ENCODE measurements at regions not wholly inside any gene's neighbourhood (a gene's known extent, or its start where the extent isn't known, plus 50 kb on each side); places are given as distances from the start of the nearest gene placed in this dataset.
A peak's percentile ranks its signal among the peaks of the same experiment; 100 is the strongest.

DNA sequence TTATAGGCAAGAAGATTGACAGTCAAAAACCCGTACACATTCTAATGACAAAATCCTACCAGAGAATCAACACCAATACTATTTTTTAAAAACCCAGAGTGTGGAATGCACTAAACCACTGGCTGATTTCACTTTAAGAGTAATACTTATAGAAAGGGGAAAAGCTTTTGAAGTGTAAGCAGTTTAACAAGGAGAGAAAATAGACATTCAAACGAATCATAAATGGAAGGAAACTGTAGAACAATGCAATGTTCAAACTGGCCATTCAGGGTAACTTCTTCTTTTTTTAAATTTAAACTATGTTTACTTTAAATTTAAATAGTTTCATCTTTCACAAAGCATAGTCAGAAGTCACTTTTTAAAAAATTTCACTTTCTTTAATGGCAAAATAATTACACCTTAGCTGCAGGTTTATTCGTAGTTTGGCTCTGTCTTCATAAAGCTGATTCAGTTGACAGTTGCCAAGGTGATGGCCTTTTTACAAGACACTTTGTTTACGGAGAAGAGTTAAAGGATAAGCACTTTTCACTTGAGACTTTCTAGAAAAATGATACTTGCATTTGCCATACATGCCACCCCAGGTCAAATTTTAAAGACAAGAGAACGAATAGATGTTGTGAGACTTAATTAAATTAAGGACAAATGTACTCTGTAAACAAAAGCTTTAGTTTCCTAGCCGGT, 82.4 kb upstream of the KLF3 start:
- DNase-seq, result no peak
- no peaks in the 10 kb centered on the region for H3K36me3 ChIP-seq
- H3K27me3 ChIP-seq (ENCODE audit: insufficient read depth, low read depth, severe bottlenecking), result no peaks in the 10 kb centered on the region
- H3K9me3 ChIP-seq (ENCODE audit: severe bottlenecking), result peaks cover 14% of the 10 kb centered on the region
- TF ChIP-seq, protein P1, sequence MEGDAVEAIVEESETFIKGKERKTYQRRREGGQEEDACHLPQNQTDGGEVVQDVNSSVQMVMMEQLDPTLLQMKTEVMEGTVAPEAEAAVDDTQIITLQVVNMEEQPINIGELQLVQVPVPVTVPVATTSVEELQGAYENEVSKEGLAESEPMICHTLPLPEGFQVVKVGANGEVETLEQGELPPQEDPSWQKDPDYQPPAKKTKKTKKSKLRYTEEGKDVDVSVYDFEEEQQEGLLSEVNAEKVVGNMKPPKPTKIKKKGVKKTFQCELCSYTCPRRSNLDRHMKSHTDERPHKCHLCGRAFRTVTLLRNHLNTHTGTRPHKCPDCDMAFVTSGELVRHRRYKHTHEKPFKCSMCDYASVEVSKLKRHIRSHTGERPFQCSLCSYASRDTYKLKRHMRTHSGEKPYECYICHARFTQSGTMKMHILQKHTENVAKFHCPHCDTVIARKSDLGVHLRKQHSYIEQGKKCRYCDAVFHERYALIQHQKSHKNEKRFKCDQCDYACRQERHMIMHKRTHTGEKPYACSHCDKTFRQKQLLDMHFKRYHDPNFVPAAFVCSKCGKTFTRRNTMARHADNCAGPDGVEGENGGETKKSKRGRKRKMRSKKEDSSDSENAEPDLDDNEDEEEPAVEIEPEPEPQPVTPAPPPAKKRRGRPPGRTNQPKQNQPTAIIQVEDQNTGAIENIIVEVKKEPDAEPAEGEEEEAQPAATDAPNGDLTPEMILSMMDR (IDR thresholded peaks at IDR 0.05; ENCODE audit: low read depth, low read length), result no peak
- no peak overlapping the region for H3K27ac ChIP-seq
- H3K4me3 ChIP-seq (ENCODE audit: low read depth, low read length), result no peak overlapping the region

DNA sequence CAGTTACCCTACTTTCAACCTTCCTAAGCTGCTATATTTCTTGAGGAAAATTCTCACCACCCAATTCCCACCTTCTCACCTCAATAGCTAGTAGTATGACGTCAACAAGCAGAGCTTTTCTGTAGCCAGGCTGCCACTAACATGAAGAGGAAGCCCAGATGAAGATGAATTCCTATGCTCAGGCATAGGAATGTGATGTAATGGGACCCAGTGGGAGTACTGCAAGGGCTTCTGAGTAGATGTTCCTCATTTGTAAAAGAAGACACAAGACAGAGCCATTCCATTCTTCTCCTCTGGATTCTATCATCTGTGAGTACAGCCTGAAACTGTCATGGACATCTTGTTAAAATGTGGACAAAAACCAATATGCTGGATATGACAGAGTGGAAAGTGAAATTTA, 81.6 kb upstream of the KLF3 start:
- TF ChIP-seq, protein P1 (IDR thresholded peaks at IDR 0.05; ENCODE audit: low read depth, low read length), result no peak
- Histone ChIP-seq H3K9me3 (ENCODE audit: severe bottlenecking) (peaks cover 14% of the 10 kb centered on the region), H3K27ac (peak overlapping the region; percentile 43), H3K27me3 (ENCODE audit: insufficient read depth, low read depth, severe bottlenecking) (no peaks in the 10 kb centered on the region), H3K36me3 (no peaks in the 10 kb centered on the region), H3K4me3 (ENCODE audit: low read depth, low read length) (no peak overlapping the region)
- no peak for DNase-seq

DNA sequence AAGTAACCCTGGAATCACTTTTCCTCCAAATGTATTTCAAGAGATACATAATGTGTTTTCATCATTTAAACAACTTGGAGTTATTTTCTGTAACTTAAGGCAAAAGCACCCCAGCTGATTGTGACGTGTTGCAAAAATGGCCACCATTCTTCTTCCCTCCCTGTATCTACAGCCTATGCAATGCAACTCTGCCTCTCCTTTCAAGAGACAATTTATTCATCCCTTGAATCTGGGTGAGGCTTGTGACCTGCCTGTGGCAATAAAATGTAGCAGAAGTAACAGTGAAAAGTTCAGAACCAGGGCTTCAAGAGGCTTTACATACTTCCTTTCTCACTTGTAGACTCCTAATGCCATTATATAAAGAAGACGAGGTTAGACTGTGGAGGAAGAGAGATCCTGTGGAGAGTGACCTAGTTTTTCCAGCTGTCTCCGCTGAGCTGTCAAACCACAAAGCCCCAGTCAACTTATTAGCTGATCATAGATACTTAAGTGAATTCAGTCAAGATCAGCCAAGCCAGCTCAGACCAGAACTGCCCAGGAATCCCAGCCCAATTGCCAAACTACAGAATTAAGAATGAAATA, 81.0 kb upstream of the KLF3 start:
- peak; percentile 78 for DNase-seq
- Histone ChIP-seq H3K4me3 (ENCODE audit: low read depth, low read length) (no peak overlapping the region), H3K36me3 (no peaks in the 10 kb centered on the region), H3K27me3 (ENCODE audit: insufficient read depth, low read depth, severe bottlenecking) (no peaks in the 10 kb centered on the region), H3K9me3 (ENCODE audit: severe bottlenecking) (peaks cover 14% of the 10 kb centered on the region), H3K27ac (peak overlapping the region; percentile 43)
- TF ChIP-seq, protein P1 (IDR thresholded peaks at IDR 0.05; ENCODE audit: low read depth, low read length), result no peak

DNA sequence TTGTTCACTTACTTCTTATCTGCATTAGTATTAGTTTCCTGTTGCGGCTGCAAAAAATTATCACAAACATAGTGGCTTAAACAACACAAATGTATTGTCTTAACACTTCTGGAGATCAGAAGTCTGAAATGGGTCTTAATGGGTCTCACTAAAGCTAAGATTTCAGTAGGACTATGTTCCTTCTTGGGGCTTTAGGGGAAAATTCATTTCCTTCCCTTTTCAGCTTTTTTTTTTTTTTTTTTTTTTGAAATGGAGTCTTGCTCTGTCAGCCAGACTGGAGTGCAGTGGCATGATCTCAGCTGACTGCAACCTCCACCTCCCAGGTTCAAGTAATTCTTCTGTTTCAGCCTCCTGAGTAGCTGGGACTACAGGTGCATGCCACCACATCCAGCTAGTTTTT, 78.1 kb upstream of the KLF3 start:
- TF ChIP-seq, protein P1 (IDR thresholded peaks at IDR 0.05; ENCODE audit: low read depth, low read length), result no peak
- Histone ChIP-seq H3K36me3 (no peaks in the 10 kb centered on the region), H3K27me3 (ENCODE audit: insufficient read depth, low read depth, severe bottlenecking) (no peaks in the 10 kb centered on the region), H3K9me3 (ENCODE audit: severe bottlenecking) (peaks cover 3% of the 10 kb centered on the region), H3K27ac (no peak overlapping the region), H3K4me3 (ENCODE audit: low read depth, low read length) (no peak overlapping the region)
- no peak for DNase-seq

DNA sequence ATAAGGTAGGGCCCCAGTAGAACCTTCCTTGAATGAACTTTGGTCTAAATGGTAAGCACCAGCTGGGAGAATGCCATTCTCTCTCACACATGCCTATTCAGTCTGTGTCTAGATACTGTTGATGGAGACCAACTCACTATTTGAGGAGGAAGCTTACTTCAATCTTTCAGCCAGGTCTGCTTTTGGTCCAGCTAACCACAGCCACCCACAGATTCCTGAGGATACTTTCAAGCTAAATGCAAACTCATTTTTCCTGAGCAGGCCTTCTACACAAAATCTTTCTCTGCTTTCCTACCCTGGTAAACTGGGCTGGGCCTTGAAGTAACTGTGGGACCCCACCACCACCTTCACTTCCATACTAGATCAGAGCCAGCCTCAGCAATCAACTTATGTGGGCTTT, 76.9 kb upstream of the KLF3 start:
- TF ChIP-seq, protein P1 (IDR thresholded peaks at IDR 0.05; ENCODE audit: low read depth, low read length), result no peak
- peaks cover 3% of the 10 kb centered on the region for H3K9me3 ChIP-seq (ENCODE audit: severe bottlenecking)
- no peak overlapping the region for H3K4me3 ChIP-seq (ENCODE audit: low read depth, low read length)
- H3K27ac ChIP-seq, result no peak overlapping the region
- H3K27me3 ChIP-seq (ENCODE audit: insufficient read depth, low read depth, severe bottlenecking), result no peaks in the 10 kb centered on the region
- H3K36me3 ChIP-seq, result no peaks in the 10 kb centered on the region
- no peak for DNase-seq

DNA sequence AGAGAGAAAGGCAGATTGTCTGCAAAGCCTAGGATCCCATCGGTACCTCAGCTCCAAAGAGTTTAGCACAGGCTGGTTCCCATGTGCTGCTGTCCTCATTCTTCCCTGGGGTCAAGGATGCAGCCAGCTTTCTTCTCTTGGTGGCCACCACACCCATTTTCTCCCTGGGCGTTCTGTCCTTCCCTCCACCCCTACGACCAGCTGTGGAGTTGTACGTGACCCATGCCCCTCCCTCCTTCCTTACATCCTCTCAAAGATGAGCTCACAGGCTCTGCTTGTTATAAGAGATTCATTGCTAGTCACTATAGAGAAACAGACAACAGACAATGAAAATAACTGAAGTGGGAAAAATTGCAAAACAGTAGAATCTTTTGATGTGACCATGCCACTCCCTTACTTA, 74.0 kb upstream of the KLF3 start:
- H3K36me3 ChIP-seq, result no peaks in the 10 kb centered on the region
- TF ChIP-seq, protein P1 (IDR thresholded peaks at IDR 0.05; ENCODE audit: low read depth, low read length), result no peak
- H3K27me3 ChIP-seq (ENCODE audit: insufficient read depth, low read depth, severe bottlenecking), result no peaks in the 10 kb centered on the region
- no peak for DNase-seq
- no peak overlapping the region for H3K4me3 ChIP-seq (ENCODE audit: low read depth, low read length)
- no peaks in the 10 kb centered on the region for H3K9me3 ChIP-seq (ENCODE audit: severe bottlenecking)
- no peak overlapping the region for H3K27ac ChIP-seq

All from WERI-Rb-1 (cell line).